Progenitor cell of endocrine pancreas (in vitro differentiated cells): ENCODE measurements at regions not wholly inside any gene's neighbourhood (a gene's known extent, or its start where the extent isn't known, plus 50 kb on each side); places are given as distances from the start of the nearest gene placed in this dataset.
"Not testable (repeated sequence)": the region's sequence is repeated elsewhere in the genome, so short reads cannot be mapped to it uniquely, and the experiment has no call there.

Experiments used
- DNase-seq: peaks from one replicate; pipeline ENCODE4 v3.0.0; 2021; ENCODE audit warnings: low spot score; ENCODE audit not compliant: unreplicated experiment
- H3K27ac Mint-ChIP-seq: 2 replicates; pipeline ENCODE4 v1.8.0; 2021; ENCODE audit warnings: mild to moderate bottlenecking, moderate library complexity, mixed read lengths
- H3K27me3 Mint-ChIP-seq: 2 replicates; pipeline ENCODE4 v1.8.0; 2021; ENCODE audit warnings: mixed read lengths
- H3K36me3 Mint-ChIP-seq: 2 replicates; pipeline ENCODE4 v1.8.0; 2022; ENCODE audit warnings: mixed read lengths; ENCODE audit not compliant: insufficient read depth
- H3K4me1 Mint-ChIP-seq: 2 replicates; pipeline ENCODE4 v1.8.0; 2021; ENCODE audit warnings: low read depth, mixed read lengths
- H3K4me3 Mint-ChIP-seq: 2 replicates; pipeline ENCODE4 v1.8.0; 2021; ENCODE audit warnings: low read depth, mild to moderate bottlenecking, moderate library complexity, mixed read lengths
- H3K9me3 Mint-ChIP-seq: 2 replicates; pipeline ENCODE4 v1.8.0; 2021; ENCODE audit warnings: low read depth, mixed read lengths
- CTCF ChIP-seq: fragments of 200-600 bp; sonication (generic); IDR thresholded peaks from one replicate; pipeline ENCODE4 v1.5.0; 2021; ENCODE audit warnings: antibody characterized with exemption, mild to moderate bottlenecking; ENCODE audit not compliant: unreplicated experiment

GRCh38 chr2:4914551-4914950 lies 777.6 kb upstream of the SOX11 start:
- H3K9me3 Mint-ChIP-seq = peaks cover 4% of the 10 kb centered on the region
- no peak for DNase-seq
- no peaks in the 10 kb centered on the region for H3K27me3 Mint-ChIP-seq
- H3K36me3 Mint-ChIP-seq = no peaks in the 10 kb centered on the region
- no peak overlapping the region for H3K4me3 Mint-ChIP-seq
- H3K4me1 Mint-ChIP-seq = no peaks in the 10 kb centered on the region
- TF ChIP-seq CTCF = no peak
- H3K27ac Mint-ChIP-seq = no peak overlapping the region

- H3K27me3 Mint-ChIP-seq = no peaks in the 10 kb centered on the region
These were observed 776.8 kb upstream of the SOX11 start for GRCh38 chr2:4915357-4915756.

GRCh38 chr2:4916094-4916493 lies 776.1 kb upstream of the SOX11 start:
- no peak overlapping the region for H3K27ac Mint-ChIP-seq
- H3K4me3 Mint-ChIP-seq = no peak overlapping the region
- peaks cover 4% of the 10 kb centered on the region for H3K9me3 Mint-ChIP-seq
- no peaks in the 10 kb centered on the region for H3K4me1 Mint-ChIP-seq
- DNase-seq = no peak
- no peak for TF ChIP-seq CTCF
- H3K27me3 Mint-ChIP-seq = no peaks in the 10 kb centered on the region
- H3K36me3 Mint-ChIP-seq = no peaks in the 10 kb centered on the region

More at GRCh38 chr2:4915357-4915756, 776.8 kb upstream of the SOX11 start:
- Mint-ChIP-seq H3K4me3 (no peak overlapping the region), H3K36me3 (no peaks in the 10 kb centered on the region), H3K4me1 (no peaks in the 10 kb centered on the region), H3K27ac (no peak overlapping the region), H3K9me3 (peaks cover 4% of the 10 kb centered on the region)
- no peak for TF ChIP-seq CTCF
- DNase-seq = no peak

GRCh38 chr2:4930704-4931103 lies 761.5 kb upstream of the SOX11 start:
- peaks cover 3% of the 10 kb centered on the region for H3K9me3 Mint-ChIP-seq
- H3K27ac Mint-ChIP-seq = no peak overlapping the region
- TF ChIP-seq CTCF = no peak
- no peak overlapping the region for H3K4me3 Mint-ChIP-seq
- DNase-seq = no peak
- H3K4me1 Mint-ChIP-seq = no peaks in the 10 kb centered on the region
- H3K27me3 Mint-ChIP-seq = no peaks in the 10 kb centered on the region
- H3K36me3 Mint-ChIP-seq = no peaks in the 10 kb centered on the region

GRCh38 chr2:4931721-4932365 lies 760.3 kb upstream of the SOX11 start:
- DNase-seq = no peak
- no peak for TF ChIP-seq CTCF
- H3K4me3 Mint-ChIP-seq = no peak overlapping the region
- H3K4me1 Mint-ChIP-seq = no peaks in the 10 kb centered on the region
- H3K9me3 Mint-ChIP-seq = peaks cover 3% of the 10 kb centered on the region
- no peaks in the 10 kb centered on the region for H3K36me3 Mint-ChIP-seq
- H3K27me3 Mint-ChIP-seq = no peaks in the 10 kb centered on the region
- H3K27ac Mint-ChIP-seq = no peak overlapping the region

- H3K4me3 Mint-ChIP-seq, H3K36me3 Mint-ChIP-seq, H3K9me3 Mint-ChIP-seq, H3K27ac Mint-ChIP-seq, H3K27me3 Mint-ChIP-seq, DNase-seq, H3K4me1 Mint-ChIP-seq: not testable (repeated sequence)
These were observed 756.9 kb upstream of the SOX11 start for GRCh38 chr2:4935291-4935690.
